HG03442 (cell line): ENCODE measurements at regions not wholly inside any gene's neighbourhood (a gene's known extent, or its start where the extent isn't known, plus 50 kb on each side); places are given as distances from the start of the nearest gene placed in this dataset.
"Not testable (repeated sequence)": the region's sequence is repeated elsewhere in the genome, so short reads cannot be mapped to it uniquely, and the experiment has no call there.

Source experiments
- ATAC-seq: cut with Tn5 transposase; IDR thresholded peaks from one replicate; pipeline ENCODE4 v1.9.1; 2021; ENCODE audit warnings: mild to moderate bottlenecking, moderate library complexity; ENCODE audit not compliant: unreplicated experiment

DNA sequence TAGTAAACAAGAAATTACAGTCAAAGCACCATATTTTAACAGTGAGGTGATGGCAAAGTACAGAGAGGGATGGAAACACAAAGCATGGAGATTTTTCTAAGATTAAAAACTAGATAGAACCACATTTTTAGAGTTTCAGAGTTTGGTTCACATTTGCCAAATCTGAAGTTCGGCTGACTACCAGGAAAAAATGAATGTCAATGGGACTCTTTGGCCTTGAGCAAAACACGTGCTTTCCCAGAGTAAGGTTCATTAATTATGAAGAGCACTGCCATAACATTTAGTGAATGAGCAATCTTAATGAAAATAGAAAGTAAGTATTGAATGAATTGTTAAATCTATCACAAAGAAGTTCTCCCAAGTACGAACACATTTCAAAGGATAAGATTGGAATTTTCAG lies 571.2 kb upstream of the VRK2 start:
- ATAC-seq, result no peak

DNA sequence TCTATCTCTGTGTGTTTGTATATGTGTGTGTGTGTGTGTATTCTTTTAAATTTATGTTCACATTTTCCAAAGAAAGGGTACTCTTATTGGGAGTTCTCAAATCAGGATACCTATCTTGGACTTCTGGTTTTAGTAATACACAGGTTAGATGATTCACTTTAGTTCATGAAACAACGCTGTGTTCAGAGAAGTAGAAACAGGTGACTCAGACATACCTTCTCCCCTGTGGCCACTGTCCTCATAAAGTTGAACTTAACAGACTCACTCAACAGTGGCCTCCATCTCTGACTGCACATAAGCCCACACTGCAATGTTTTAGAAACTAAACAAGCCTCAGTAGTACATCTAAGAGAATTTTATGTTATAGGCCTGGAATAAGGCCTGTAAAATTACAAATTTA lies 566.6 kb upstream of the VRK2 start:
- no peak for ATAC-seq

DNA sequence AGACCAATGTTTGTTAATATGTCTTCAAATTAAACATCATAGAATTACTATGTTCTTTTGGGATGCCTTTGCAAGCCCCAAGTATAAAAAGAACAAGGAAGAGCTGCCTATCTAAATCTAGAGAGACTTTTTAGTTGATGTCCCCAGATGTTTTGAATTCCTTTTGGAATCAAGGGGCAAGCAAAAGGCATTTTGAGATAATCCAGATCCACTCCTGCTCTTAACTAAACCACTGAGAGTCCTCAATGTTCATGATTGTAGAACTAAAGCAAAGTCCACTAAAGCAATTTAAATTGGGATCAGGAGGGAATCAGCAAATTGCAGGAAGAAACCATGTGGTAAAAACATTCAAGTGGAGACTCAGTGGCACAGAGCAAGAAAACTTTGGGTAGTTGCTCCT lies 558.5 kb upstream of the VRK2 start:
- no peak for ATAC-seq

DNA sequence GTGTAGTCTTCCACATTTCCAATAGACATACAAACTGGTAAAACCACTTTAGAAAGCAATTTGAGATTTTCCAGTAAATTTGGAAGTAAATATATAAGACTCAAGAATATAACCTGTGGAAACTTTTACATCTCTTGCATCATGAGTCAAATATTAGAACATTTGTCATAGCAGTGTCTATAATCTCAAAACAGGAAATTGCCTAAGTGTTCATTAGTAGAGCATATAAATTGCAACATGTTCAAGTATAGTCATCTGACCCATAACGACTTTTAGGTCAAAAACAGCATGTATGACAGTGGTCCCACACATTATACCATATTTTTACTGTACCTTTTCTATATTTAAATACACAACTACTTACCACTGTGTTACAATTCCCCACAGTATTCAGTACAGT lies 555.9 kb upstream of the VRK2 start:
- ATAC-seq, result no peak

DNA sequence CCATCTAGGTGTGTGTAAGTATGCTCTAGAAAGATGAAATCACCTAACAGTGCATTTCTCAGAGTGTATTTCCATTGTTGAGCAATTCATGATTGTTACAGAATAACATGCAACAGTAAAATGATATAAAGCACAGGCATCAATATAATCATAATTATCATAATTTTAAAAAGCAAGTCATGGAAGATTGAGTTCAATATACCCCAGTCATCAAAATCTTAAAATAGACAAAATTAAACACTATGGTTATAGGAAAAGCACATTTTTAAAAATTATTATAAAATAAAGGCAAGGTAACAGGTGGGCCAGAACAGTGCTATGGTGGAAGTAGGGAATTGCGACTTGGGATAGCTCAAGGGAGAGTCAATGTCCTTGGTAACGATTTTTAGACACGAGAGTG lies 555.4 kb upstream of the VRK2 start:
- ATAC-seq, result no peak

DNA sequence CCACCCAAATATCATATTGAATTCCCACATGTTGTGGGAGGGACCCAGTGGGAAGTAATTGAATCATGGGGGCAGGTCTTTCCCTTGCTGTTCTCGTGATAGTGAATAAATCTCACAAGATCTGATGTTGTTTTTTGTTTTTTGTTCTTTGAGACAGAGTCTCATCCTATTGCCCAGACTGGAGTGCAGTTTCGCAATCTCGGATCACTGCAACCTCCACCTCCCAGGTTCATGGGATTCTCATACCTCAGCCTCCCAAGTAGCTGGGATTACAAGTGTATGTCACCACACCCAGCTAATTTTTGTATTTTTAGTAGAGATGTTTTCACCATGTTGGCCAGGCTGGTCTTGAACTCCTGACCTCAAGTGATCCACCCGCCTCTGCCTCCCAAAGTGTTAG lies 552.6 kb upstream of the VRK2 start:
- not testable (repeated sequence) for ATAC-seq

DNA sequence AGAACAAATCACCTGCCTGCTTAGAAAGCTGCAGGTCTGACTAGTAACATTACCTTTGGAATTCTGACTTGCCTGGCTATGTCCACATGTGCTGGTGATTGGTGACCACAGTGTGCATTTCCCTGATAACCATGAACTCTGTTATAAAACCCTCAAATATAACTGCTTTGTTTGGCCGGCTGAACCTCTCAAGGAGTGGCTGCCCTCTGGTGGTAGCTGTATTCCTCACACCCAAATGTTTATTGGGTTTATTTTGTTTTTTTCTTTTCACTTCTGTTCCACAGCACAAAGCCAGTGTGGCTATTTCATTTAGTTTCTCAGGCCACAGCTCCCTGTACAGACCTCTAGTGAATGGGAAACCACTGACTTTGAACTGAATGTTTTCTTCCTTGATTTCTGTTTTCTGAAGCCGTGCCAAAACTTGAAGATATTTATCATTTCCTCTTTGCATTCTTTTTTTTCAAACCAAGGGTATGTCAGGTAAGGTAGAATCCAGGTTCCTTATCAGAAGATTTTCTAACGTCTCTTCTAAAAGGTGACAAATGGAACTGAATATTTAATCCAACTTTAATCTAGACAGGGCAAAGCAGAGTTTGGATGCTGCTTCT lies 549.0 kb upstream of the VRK2 start:
- ATAC-seq, result peak; percentile 90

DNA sequence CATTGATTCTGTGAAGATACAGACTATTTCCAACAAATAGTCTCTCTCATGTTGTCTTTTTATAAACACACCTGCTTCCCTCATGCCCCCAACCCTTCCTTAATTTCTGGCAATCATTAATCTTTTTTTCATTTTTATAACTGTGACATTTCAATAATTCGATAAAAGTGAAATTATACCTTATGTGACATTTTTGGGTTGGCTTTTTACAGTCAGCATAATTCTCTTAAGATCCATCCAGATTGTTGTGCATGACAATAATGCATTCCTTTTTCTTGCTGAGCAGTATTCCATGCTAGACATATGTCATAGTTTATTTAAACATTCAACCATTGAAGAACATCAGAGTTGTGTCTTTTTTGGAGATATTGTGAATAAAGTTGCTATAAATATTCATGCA lies 541.8 kb upstream of the VRK2 start:
- ATAC-seq, result no peak

DNA sequence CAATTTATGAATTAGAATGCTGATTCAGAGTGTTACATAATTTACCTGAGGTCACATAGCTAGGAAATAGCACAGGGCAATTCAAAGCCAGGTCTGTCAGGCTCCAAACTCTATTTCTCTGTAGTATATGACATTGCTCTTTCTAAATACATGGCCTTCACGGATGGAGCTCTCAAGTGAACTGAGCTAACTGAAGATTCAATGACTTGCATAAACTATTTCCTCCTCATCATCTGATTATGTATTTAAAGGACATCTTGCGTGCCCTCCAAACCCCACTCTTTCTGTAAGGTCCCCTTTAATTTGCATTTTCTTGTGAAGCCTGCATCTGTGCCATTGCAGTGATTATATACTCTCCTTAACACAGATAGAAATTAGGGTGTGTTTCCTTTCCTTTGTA lies 537.4 kb upstream of the VRK2 start:
- no peak for ATAC-seq

DNA sequence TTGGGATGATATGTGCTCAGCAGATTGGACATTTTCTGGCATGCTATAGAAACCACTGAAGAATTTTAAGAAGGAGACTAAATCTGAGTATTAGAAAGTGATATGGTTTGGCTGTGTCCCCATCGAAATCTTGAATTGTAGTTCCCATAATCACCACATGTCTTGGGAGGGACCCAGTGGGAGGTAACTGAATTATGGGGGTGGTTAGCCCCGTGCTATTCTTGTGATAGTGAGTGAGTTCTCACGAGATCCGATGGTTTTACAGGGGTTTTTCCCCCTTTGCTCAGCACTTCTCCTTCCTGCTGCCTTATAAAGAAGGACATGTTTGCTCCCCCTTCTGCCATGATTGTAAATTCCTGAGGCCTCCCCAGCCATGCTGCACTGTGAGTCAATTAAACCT lies 535.9 kb upstream of the VRK2 start:
- no peak for ATAC-seq

DNA sequence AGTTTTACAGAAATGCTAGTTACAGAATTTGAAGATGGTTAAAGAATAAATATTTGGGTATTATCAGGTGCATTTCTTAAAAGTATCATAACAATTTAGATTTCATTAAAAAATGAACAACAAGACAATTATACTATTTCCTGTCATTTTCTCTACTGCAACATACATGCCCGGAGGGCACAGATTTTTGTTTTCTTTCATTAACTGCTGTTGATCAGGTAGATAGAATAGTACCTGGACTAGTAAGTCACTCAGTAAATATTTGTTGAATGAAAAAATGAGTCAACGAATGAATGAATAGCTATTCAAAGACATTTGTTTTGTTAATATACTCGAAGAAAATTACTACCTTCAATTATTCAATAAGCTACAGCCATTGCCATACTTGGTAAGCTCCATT lies 531.2 kb upstream of the VRK2 start:
- ATAC-seq, result no peak

DNA sequence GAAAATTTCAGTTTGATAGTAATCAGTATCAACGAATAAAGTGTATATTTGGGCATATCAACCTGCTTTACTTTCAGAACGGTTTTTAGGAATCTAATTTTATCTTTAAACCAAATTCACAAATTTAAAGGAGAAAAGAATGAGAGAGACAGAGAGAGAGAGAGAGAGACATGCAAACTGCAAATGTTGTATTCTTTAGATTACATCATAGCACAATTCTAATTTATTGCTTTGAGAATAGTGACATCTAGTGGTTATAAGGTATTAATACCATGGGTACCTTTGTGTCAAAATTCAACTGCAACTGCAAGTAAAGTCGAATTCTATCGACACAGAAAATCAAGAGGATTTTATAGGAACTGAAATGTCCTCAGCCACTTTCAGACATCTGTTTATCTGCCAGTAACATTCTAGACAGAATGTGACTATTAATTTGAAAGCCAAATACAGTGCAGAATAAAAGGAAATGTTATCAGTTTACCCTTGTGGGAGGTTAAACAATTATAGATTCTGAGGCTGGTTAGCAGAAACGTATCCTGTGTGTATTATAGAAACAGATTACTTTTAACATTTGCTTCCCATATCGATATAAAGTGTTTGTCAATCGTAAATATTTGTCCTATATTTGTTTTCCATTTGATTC lies 529.8 kb upstream of the VRK2 start:
- ATAC-seq, result peak; percentile 92

DNA sequence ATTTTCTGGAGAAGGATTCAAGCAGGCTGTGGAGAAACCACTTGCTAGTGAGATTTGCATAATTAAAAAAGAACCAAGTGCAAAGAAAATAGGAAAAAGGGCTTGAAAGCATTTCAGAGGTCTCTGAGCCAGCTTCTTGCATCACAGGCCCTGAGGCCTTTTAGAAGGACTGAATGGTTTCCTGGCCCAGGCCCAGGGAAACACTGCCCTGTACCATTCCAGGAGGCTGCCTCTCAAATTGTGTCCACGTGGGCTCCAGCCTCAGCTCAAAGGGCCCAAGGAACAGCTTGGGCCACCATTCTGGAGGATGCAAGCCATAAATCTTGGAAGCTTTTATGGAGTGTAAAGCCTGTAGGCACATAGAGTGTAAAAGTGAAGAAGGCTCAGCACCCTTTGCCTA lies 523.3 kb upstream of the VRK2 start:
- no peak for ATAC-seq

DNA sequence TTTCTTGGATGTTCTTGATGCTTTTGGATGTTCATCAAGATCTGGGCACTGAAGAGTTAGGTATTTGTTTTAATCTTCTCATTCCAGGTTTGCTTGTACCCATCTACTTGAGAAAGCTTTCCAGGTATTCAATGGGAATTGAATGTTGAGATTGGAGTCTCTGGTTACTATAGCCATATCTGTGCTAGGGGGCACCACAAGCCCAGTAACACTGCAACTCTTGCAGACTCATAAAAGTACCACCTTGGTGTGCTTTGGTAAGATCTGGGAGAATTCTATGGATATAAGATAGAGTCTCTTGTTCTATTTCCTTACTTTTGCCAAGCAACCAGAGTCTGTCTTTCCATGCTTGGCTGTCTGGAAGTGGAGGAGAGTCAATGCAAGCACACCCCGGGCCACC lies 518.9 kb upstream of the VRK2 start:
- no peak for ATAC-seq

DNA sequence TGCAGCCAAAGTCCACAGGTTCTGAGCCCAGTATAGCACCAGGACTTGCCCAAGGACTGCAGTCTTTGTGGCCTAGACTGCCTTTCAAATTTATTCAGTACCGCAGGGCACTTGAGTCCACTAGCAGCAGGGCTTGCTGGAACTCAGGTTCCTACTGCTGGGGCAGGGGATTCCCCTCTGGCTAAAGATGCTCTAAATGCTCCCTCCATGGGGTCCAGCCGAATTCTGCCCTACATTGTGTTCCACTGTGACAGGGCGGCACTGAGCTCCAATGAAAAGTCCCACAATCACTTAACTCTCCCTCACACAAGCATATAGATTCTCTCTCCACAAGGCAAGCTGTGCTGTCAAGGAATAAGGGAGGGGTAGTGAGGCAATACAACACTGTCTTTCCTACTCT lies 518.1 kb upstream of the VRK2 start:
- ATAC-seq, result no peak

DNA sequence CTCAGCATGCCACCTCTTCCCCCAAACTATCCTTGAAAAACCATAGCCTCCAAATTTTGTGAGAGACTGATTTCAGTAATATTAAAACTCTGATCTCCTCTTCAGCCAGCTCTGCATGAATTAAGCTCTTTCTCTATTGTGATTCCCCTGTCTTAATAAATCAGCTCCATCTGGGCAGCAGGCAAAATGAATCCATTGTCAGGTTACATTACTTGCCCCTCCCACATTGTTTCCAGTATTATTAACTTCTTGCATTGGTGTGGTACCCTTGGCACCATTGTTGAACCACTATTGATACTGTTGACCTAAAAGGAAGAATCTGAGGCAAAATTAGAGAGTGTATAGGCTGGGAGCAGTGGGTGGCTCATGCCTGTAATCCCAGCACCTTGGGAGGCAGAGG lies 512.2 kb upstream of the VRK2 start:
- no peak for ATAC-seq

DNA sequence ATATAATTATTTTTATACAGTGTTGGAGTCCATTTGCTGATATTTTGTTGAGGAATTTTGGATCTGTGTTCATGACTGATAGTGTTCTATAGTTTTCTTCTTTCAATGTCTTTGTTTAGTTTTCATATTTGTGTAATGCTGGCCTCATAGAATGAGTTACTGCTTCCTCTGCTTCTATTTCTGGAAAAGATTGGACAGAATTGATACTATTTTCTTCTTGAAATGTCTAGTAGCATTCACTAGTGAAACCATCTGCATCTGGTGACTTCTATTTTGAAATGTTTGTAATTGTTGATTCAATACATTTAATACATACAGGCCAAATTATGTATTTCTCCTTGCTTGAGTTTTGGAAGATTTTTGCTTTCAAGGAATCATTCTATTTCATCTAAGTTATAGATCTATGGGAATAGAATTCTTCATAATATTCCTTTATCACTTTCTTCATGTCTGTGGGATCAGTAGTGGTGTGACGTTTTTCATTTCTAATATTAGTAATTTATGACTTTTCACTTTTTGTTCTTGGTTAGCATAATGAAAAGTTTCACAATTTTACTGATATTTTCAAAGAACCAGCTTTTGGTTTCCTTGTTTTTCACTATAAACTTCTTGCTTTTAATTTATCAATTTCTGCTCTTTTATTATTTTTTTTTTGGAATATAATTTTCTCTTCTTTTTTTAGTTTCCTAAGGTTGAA lies 509.9 kb upstream of the VRK2 start:
- ATAC-seq, result peak; percentile 67

DNA sequence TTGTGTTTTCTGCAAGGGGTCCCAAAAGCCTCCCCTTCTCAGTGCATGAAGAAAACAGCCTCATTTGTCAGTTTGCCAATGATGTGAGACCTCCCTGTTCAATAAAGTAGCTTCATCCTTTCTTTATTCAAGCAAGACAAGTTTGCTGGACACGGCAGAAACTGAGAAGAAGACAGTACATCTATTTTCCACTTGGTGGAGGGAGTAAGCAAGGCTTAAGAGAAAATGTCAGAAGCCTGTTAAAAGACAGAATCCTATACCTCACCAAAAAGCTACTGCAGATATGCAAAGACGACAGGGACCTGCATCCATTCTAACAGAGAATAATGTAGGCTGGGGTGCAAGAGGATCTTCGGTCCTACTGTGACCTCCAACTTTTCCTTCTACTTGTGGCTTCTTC lies 506.8 kb upstream of the VRK2 start:
- no peak for ATAC-seq

DNA sequence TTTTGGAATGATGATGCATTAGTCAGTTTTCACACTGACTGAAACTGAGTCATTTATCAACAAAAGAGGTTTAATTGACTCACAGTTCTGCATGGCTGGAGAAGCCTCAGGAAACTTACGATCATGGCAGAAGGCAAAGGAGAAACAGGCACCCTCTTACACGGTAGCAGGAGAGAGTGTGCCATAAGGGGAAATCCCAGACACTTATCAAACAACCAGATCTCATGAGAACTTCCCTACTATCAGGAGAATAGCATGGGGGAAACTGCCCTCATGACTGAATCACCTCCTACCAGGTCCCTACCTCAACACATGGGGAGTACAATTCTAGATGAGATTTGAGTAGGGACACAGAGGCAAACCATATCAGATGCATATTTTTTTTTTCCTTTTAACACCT lies 504.5 kb upstream of the VRK2 start:
- no peak for ATAC-seq

DNA sequence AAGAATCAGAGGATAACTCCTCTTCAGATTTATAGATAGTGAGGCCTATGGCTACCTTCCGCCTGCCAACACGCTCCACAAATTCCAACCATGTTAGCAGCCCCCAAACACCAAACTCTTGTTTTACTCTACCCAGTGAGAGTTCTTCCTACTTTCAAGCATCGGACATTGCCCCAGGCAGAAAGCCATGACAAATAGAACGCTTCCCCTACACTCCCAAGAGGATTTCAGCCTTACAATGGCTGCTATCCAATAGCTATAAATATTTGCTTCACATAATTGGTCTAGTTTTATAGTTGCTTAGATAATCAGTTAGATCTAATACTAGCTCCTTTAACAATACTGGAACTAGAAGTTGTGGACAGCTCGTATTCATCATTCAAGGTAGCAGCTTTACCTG lies 503.4 kb upstream of the VRK2 start:
- ATAC-seq, result no peak

DNA sequence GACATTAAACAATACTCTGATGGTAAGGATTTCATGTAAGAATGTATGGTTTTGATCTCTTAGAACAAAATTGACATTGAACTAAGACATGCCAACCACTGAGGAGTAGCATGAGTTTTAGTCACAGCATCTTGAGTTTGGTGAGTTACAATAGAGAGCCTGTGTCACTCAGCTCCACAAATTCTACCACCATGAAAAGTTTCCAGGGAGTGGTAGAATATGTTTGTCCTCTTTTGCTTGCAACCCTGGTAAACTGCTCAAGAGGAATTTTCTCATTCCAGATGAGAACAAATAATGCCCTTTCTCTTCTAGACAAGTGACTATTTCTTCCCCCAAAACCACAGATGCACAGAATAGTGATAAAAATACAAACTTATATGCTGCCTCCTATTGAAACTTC lies 502.0 kb upstream of the VRK2 start:
- no peak for ATAC-seq

DNA sequence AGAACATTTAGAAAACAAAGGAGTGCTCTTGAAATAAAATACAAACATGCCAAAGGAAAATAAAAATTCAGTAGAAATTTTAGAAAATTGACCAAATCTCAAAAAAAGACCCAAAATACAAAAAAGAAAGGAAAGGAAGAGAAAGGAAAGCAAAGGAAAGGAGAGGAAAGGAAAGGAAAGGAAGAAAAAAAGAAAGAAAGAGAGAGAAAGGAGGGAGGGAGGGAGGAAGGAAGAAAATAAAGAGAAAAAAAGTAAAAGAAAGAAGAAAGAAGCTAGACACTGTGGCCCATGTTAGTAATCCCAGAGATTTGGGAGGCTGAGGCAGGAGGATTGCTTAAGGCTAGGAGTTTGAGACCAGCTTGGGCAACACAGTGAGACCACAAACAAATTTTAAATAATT lies 500.1 kb upstream of the VRK2 start:
- ATAC-seq, result no peak

DNA sequence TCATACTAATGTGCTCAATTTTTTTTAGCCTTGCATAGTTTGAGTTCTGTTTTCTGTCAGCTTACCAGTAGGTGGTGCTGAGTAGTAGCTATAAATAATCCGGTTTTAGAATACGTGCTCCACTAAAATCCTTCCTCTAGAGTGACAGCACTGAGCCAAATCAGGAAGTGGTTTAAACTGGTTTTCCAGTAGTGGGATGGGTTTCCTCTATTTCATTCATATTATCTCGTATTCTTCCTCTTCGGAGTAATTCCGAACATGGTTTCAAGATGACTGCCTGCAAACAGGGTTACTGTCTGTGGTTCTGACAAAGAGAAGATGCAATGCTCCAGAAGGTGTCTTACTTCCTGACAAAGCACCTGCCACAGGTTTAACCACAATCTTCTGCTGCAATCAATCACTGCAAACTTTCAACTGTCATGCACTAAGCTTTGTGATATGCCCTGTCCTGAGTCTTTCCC lies 496.9 kb upstream of the VRK2 start:
- peak; percentile 82 for ATAC-seq
